Muscle layer of duodenum (tissue), 2 donors: ENCODE measurements at regions not wholly inside any gene's neighbourhood (a gene's known extent, or its start where the extent isn't known, plus 50 kb on each side); places are given as distances from the start of the nearest gene placed in this dataset.
"Not testable (repeated sequence)": the region's sequence is repeated elsewhere in the genome, so short reads cannot be mapped to it uniquely, and the experiment has no call there.

ENCODE experiments used
- H3K27ac ChIP-seq: one replicate; pipeline ENCODE4 v1.7.0; 2013; ENCODE audit warnings: mild to moderate bottlenecking, low read length
- H3K27me3 ChIP-seq: one replicate; pipeline ENCODE4 v1.7.0; 2013; ENCODE audit warnings: low read depth, mild to moderate bottlenecking, control low read depth, low read length
- H3K36me3 ChIP-seq, 2 donors: one replicate each; pipeline ENCODE4 v1.7.0; 2013; ENCODE audit warnings: low read length in 2 of 2, control low read depth in 1 of 2, mild to moderate bottlenecking in 1 of 2; ENCODE audit not compliant: insufficient read depth in 2 of 2, control insufficient read depth in 1 of 2
- H3K4me1 ChIP-seq, 2 donors: one replicate each; pipeline ENCODE4 v1.7.0; 2013; ENCODE audit warnings: low read length in 2 of 2, mild to moderate bottlenecking in 2 of 2, control low read depth in 1 of 2, moderate library complexity in 1 of 2; ENCODE audit not compliant: insufficient read depth in 2 of 2, control insufficient read depth in 1 of 2
- H3K4me3 ChIP-seq, 2 donors: one replicate each; pipeline ENCODE4 v1.7.0; 2013; ENCODE audit warnings: low read length in 2 of 2, low read depth in 1 of 2, mild to moderate bottlenecking in 1 of 2
- H3K9me3 ChIP-seq, 2 donors: one replicate each; pipeline ENCODE4 v1.7.0; 2013; ENCODE audit warnings: low read length in 2 of 2, control low read depth in 1 of 2, mild to moderate bottlenecking in 1 of 2; ENCODE audit not compliant: control insufficient read depth in 1 of 2
- donor health status: healthy.

- not testable (repeated sequence) for H3K27ac ChIP-seq, H3K36me3 ChIP-seq, H3K9me3 ChIP-seq, H3K4me1 ChIP-seq, H3K4me3 ChIP-seq, H3K27me3 ChIP-seq
Measured at GRCh38 chr16:88221001-88221761, 161.6 kb upstream of the ZNF469 start.

DNA sequence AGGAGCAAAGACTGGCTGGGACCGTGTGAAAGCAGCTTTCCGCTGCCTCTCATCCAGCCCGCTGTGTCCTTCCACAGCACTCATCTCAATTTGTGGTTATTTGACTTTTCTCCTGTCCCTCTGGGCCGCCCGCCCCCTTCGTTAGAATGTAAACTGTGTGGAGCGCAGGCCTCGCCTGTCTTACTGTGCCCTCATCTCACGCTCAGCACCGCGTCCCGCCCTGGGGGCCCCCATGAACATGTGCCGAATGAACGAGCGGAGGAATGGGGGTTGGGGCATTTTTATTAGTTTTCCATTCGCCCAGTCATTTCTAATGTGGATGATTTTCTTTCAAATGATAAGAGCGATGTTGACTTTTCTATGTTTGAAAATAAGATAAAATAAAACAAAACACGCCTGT lies 159.1 kb upstream of the ZNF469 start:
- H3K36me3 ChIP-seq, H3K27ac ChIP-seq, H3K4me1 ChIP-seq, H3K4me3 ChIP-seq, H3K9me3 ChIP-seq, H3K27me3 ChIP-seq: not testable (repeated sequence)

GRCh38 chr16:88224131-88224898 lies 158.4 kb upstream of the ZNF469 start:
- not testable (repeated sequence) for H3K27ac ChIP-seq, H3K4me3 ChIP-seq, H3K36me3 ChIP-seq, H3K4me1 ChIP-seq, H3K9me3 ChIP-seq, H3K27me3 ChIP-seq

- not testable (repeated sequence) for H3K27ac ChIP-seq, H3K36me3 ChIP-seq, H3K4me3 ChIP-seq, H3K27me3 ChIP-seq, H3K9me3 ChIP-seq, H3K4me1 ChIP-seq
Measured at GRCh38 chr16:88225640-88226230, 157.0 kb upstream of the ZNF469 start.

DNA sequence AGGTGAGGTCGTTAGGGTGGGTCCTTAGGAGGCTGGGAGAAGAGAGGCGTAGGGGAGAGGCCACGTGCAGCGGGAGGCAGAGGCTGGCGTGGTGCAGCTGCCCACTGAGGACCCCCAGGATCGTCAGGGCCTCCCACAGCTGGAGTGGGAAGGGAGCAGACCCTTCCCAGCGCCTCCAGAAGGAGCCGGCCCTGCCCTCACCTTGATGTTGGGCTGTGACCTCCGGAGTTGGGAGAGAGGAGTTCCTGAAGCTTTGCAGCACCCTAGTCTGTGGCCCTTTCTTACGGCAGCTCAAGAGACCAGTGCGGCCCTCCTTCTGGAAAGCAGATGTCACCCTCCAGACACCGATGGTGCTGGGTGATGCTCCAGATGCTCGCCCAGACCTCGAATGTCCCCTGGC lies 156.5 kb upstream of the ZNF469 start:
- H3K4me3 ChIP-seq, H3K27ac ChIP-seq, H3K9me3 ChIP-seq, H3K36me3 ChIP-seq, H3K4me1 ChIP-seq, H3K27me3 ChIP-seq: not testable (repeated sequence)

GRCh38 chr16:88227026-88227721 lies 155.6 kb upstream of the ZNF469 start:
- H3K9me3 ChIP-seq, H3K4me1 ChIP-seq, H3K4me3 ChIP-seq, H3K36me3 ChIP-seq, H3K27ac ChIP-seq, H3K27me3 ChIP-seq: not testable (repeated sequence)

GRCh38 chr16:88227722-88228482 lies 154.9 kb upstream of the ZNF469 start:
- H3K27me3 ChIP-seq, result not testable (repeated sequence)

DNA sequence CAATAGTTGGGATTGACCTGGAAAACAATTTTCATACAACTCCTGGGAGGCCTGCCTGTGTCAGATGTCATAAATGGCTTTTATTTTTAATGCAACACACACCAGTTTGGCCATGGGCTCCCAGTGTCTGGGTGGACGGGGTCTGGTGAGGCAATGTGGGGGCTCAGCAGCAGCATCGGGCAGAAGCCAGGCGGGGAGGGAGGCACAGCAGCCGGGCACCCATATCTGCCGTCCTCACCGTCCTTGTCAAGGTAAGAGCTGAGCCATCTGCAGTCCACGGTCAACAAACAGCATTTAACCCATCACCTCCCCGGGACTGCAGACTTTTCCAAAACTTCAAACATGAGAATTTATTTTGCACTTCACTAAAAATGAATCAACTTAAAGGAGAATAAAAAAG lies 154.0 kb upstream of the ZNF469 start:
- not testable (repeated sequence) for H3K27ac ChIP-seq, H3K36me3 ChIP-seq, H3K27me3 ChIP-seq, H3K4me3 ChIP-seq, H3K4me1 ChIP-seq, H3K9me3 ChIP-seq

More at GRCh38 chr16:88227722-88228482, 154.9 kb upstream of the ZNF469 start:
- H3K27ac ChIP-seq, H3K4me1 ChIP-seq, H3K36me3 ChIP-seq, H3K9me3 ChIP-seq, H3K4me3 ChIP-seq: not testable (repeated sequence)

- H3K27me3 ChIP-seq, H3K9me3 ChIP-seq, H3K36me3 ChIP-seq, H3K4me3 ChIP-seq, H3K4me1 ChIP-seq, H3K27ac ChIP-seq: not testable (repeated sequence)
Measured at GRCh38 chr16:88229710-88230109, 153.0 kb upstream of the ZNF469 start.

DNA sequence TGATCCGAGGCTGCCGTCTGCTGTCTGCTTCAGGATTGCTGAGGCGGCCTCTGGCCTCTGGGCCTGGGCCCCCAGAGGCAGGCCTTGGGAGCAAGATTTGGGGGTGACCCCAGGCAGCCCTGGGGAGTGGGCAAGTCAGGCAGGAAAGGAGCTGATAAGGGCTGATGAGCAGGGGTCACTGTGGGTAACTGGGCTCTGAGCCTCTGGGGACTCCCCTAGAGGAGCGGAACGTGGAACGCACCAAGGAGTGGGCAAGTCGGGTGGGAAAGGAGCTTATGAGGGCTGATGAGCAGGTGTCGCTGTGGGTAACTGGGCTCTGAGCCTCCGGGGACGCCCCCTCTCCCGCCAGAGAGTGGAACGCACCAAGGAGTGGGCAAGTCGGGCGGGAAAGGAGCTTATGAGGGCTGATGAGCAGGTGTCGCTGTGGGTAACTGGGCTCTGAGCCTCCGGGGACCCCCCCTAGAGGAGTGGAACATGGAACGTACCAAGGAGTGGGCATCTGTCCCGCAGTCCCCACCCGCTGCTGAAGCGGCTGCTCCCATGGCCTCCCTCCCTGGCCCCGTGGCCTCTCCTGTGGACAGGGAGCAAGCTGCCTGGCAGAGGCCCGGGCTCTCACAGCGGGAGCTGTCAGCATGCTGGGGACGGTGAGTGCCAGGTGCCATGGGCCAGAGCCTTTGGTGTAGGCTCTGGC lies 152.3 kb upstream of the ZNF469 start:
- H3K36me3 ChIP-seq, H3K4me3 ChIP-seq, H3K4me1 ChIP-seq, H3K27me3 ChIP-seq, H3K9me3 ChIP-seq, H3K27ac ChIP-seq: not testable (repeated sequence)
